DOHH2 (cell line): ENCODE measurements at regions not wholly inside any gene's neighbourhood (a gene's known extent, or its start where the extent isn't known, plus 50 kb on each side); places are given as distances from the start of the nearest gene placed in this dataset.

ENCODE experiments used
- H3F3A ChIP-seq: fragments of 200-600 bp; sonication (generic), shearing (Covaris generic); 2 replicates; pipeline ENCODE4 v1.6.0; 2016; ENCODE audit warnings: antibody characterized with exemption, mild to moderate bottlenecking; ENCODE audit not compliant: control insufficient read depth, insufficient read depth
- H3K27ac ChIP-seq: fragments of 200-600 bp; sonication (generic); 2 replicates; pipeline ENCODE4 v1.5.1; 2014; ENCODE audit warnings: low read depth, mild to moderate bottlenecking, low read length, moderate library complexity
- H3K27me3 ChIP-seq: fragments of 200-600 bp; sonication (generic); 2 replicates; pipeline ENCODE4 v1.6.1; 2014; ENCODE audit warnings: mild to moderate bottlenecking, low read length, mixed read lengths; ENCODE audit not compliant: control insufficient read depth
- H3K36me3 ChIP-seq: fragments of 200-600 bp; sonication (generic); 2 replicates; pipeline ENCODE4 v1.6.1; 2014; ENCODE audit warnings: mild to moderate bottlenecking, low read length, moderate library complexity, mixed read lengths; ENCODE audit not compliant: control insufficient read depth
- H3K4me1 ChIP-seq: fragments of 200-600 bp; sonication (generic); 2 replicates; pipeline ENCODE4 v1.6.1; 2014; ENCODE audit warnings: mild to moderate bottlenecking, low read length, mixed read lengths; ENCODE audit not compliant: control insufficient read depth
- H3K4me2 ChIP-seq: fragments of 200-600 bp; sonication (generic); 2 replicates; pipeline ENCODE4 v1.6.0; 2014; ENCODE audit warnings: mild to moderate bottlenecking, low read length, moderate library complexity
- H3K4me3 ChIP-seq: fragments of 200-600 bp; sonication (generic); 2 replicates; pipeline ENCODE4 v1.5.1; 2014; ENCODE audit warnings: mild to moderate bottlenecking, low read length, mixed read lengths
- H3K79me2 ChIP-seq: fragments of 200-600 bp; sonication (generic); 2 replicates; pipeline ENCODE4 v1.6.1; 2014; ENCODE audit warnings: mild to moderate bottlenecking, low read length, mixed read lengths; ENCODE audit not compliant: control insufficient read depth
- H3K9me2 ChIP-seq: fragments of 200-600 bp; sonication (generic); replicated peaks from 2 replicates; pipeline ENCODE4 v1.6.1; 2014; ENCODE audit warnings: mild to moderate bottlenecking, low read length, mixed read lengths; ENCODE audit not compliant: control insufficient read depth
- H3K9me3 ChIP-seq: fragments of 200-600 bp; sonication (generic); 2 replicates; pipeline ENCODE4 v1.6.1; 2014; ENCODE audit warnings: antibody characterized with exemption, low read length, mixed read lengths; ENCODE audit not compliant: control insufficient read depth, insufficient read depth
- H4K20me1 ChIP-seq: fragments of 200-600 bp; sonication (generic); 2 replicates; pipeline ENCODE4 v1.6.0; 2014; ENCODE audit warnings: low read depth, mild to moderate bottlenecking, antibody characterized with exemption, low read length, moderate library complexity; ENCODE audit not compliant: control insufficient read depth, insufficient read depth
- EZH2phosphoT487 ChIP-seq: fragments of 200-600 bp; sonication (generic); IDR thresholded peaks from 2 replicates; pipeline ENCODE4 v1.6.1; 2017; ENCODE audit warnings: borderline replicate concordance, mild to moderate bottlenecking, antibody characterized with exemption, low read length, moderate library complexity, mixed read lengths
- TF ChIP-seq, protein P1 (sequence below): fragments of 200-600 bp; sonication (generic); IDR thresholded peaks from one replicate; pipeline ENCODE4 v1.5.1; 2014; ENCODE audit warnings: antibody characterized with exemption, mild to moderate bottlenecking, low read depth, low read length; ENCODE audit not compliant: poor library complexity, severe bottlenecking

DNA sequence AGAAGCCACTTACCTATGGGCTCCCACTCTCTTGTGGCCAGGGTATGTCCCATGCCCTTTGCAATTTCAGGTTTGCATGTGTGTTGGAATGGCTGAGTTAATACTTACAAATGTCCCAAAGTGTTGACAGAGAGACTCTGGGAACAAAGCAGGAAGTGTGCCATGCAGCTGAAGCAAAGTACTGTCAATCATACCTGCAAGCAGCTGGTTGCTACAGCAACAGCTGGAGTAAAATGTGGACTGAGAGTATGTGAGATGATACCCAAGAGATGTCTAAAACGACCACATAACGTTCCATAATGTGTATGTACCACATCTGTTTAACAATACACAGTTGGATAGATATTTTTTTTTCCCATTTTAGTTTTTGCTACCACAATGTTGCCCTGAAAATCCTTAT, 82.8 kb upstream of the CAMK2D start:
- no peak overlapping the region for H3K27ac ChIP-seq
- no peak for TF ChIP-seq EZH2phosphoT487
- TF ChIP-seq, protein P1, sequence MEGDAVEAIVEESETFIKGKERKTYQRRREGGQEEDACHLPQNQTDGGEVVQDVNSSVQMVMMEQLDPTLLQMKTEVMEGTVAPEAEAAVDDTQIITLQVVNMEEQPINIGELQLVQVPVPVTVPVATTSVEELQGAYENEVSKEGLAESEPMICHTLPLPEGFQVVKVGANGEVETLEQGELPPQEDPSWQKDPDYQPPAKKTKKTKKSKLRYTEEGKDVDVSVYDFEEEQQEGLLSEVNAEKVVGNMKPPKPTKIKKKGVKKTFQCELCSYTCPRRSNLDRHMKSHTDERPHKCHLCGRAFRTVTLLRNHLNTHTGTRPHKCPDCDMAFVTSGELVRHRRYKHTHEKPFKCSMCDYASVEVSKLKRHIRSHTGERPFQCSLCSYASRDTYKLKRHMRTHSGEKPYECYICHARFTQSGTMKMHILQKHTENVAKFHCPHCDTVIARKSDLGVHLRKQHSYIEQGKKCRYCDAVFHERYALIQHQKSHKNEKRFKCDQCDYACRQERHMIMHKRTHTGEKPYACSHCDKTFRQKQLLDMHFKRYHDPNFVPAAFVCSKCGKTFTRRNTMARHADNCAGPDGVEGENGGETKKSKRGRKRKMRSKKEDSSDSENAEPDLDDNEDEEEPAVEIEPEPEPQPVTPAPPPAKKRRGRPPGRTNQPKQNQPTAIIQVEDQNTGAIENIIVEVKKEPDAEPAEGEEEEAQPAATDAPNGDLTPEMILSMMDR, result no peak
- no peaks in the 10 kb centered on the region for H3K27me3 ChIP-seq
- no peaks in the 10 kb centered on the region for H3K9me3 ChIP-seq
- no peak overlapping the region for H3K4me3 ChIP-seq
- H3K36me3 ChIP-seq, result no peaks in the 10 kb centered on the region
- no peaks in the 10 kb centered on the region for H3F3A ChIP-seq
- H4K20me1 ChIP-seq, result no peaks in the 10 kb centered on the region
- H3K4me2 ChIP-seq, result no peak overlapping the region
- no peaks in the 10 kb centered on the region for H3K4me1 ChIP-seq
- no peaks in the 10 kb centered on the region for H3K9me2 ChIP-seq
- H3K79me2 ChIP-seq, result no peaks in the 10 kb centered on the region

DNA sequence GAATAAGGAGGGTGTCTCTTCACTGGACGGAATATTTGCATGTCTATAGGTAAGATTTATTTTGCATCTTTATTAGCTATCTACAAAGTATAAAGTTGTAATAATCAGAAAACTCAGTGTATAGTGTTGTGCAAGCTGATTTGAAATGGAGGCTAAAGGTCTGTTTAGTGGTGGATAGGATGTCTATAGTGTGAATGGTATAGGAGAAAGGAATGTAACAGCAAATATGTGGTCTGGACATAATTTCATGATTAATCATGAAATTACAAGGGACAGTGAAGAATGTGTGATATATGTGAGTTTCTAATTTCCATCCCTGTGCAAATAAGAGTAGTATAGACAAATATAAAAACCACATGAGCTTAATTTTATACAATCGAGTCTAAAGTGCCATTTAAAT, 79.3 kb upstream of the CAMK2D start:
- H3K4me2 ChIP-seq, result no peak overlapping the region

DNA sequence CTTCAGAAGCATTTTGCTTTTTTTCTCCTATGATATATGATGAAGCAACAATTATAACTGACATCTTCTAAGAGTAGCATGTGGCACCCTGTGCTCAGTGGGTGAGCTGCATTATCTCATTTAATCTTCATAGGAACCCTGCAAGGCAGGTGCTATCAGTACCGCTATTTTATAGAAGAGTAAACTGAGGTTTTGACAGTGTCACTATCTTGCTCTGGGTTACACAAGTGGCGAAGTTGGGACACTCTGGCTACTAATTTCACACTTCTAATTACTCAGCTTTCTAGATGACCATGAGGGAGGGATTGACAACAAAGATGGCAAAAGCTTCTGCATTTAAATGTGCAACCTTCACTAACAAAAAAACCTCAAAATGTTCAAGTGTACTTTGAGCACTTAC, 76.9 kb upstream of the CAMK2D start:
- H3K4me1 ChIP-seq, result peaks cover 17% of the 10 kb centered on the region
- no peaks in the 10 kb centered on the region for H4K20me1 ChIP-seq
- H3K27ac ChIP-seq, result no peak overlapping the region
- TF ChIP-seq, protein P1, result no peak
- TF ChIP-seq EZH2phosphoT487, result no peak
- no peak overlapping the region for H3K4me3 ChIP-seq
- H3K79me2 ChIP-seq, result no peaks in the 10 kb centered on the region
- no peaks in the 10 kb centered on the region for H3K36me3 ChIP-seq
- no peaks in the 10 kb centered on the region for H3K27me3 ChIP-seq
- no peaks in the 10 kb centered on the region for H3K9me2 ChIP-seq
- H3K4me2 ChIP-seq, result no peak overlapping the region
- H3K9me3 ChIP-seq, result no peaks in the 10 kb centered on the region
- no peaks in the 10 kb centered on the region for H3F3A ChIP-seq

More for the DNA sequence above, 79.3 kb upstream of the CAMK2D start:
- Histone ChIP-seq H3K9me2 (no peaks in the 10 kb centered on the region), H3K4me3 (no peak overlapping the region), H3K36me3 (no peaks in the 10 kb centered on the region), H3F3A (no peaks in the 10 kb centered on the region), H3K79me2 (no peaks in the 10 kb centered on the region), H3K27ac (no peak overlapping the region), H3K4me1 (peaks cover 17% of the 10 kb centered on the region), H3K9me3 (no peaks in the 10 kb centered on the region), H3K27me3 (no peaks in the 10 kb centered on the region), H4K20me1 (no peaks in the 10 kb centered on the region)
- no peak for TF ChIP-seq EZH2phosphoT487
- TF ChIP-seq, protein P1, result no peak
